NCI-H2227 treated with DMSO at 0.1 percent for 48 hours (cell line): ENCODE measurements at regions not wholly inside any gene's neighbourhood (a gene's known extent, or its start where the extent isn't known, plus 50 kb on each side); places are given as distances from the start of the nearest gene placed in this dataset.

Experiments used
- DNase-seq: peaks from one replicate; lab custom pipeline; 2025; lab: John Stamatoyannopoulos, UW

DNA sequence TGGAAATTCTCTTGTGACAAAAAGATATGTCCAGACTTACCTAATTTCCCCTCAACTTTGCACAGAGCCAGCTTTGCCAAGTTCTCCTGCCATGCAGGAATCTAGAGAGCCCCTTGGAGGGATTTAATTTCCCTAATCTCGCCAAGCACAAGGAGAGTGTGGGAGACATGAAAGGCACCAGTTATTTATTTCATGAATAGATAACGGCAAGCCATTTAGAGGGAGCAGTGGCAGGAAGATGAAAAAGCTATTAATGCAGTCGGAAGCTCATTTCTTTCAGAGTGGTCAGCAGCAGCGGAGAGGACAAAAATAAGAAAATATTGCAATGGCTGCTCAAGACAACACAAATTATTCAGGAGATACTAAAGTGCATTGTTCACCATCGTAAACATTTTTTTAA is 150.9 kb upstream of the WSCD2 start:
- peak; percentile 8 for DNase-seq

DNA sequence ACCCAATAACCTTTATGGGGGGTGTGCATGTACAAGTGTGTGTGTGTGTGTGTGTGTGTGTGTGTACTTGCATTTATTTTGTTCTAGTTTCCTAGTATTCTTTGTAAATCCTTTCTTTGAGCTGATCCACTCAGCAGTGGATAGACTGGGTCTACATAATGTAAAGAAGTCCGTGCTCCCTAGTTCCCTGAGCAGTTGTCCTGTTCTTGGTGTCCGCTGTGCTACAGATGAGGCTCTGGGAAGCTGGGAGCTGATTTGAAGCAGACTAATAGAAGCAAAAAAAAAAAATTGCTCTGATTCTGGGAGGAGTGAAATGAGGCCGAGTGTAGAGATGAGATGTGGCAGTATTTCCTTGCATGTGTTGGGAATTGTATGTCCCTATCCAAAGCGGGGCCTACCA is 150.4 kb upstream of the WSCD2 start:
- DNase-seq: no peak

DNA sequence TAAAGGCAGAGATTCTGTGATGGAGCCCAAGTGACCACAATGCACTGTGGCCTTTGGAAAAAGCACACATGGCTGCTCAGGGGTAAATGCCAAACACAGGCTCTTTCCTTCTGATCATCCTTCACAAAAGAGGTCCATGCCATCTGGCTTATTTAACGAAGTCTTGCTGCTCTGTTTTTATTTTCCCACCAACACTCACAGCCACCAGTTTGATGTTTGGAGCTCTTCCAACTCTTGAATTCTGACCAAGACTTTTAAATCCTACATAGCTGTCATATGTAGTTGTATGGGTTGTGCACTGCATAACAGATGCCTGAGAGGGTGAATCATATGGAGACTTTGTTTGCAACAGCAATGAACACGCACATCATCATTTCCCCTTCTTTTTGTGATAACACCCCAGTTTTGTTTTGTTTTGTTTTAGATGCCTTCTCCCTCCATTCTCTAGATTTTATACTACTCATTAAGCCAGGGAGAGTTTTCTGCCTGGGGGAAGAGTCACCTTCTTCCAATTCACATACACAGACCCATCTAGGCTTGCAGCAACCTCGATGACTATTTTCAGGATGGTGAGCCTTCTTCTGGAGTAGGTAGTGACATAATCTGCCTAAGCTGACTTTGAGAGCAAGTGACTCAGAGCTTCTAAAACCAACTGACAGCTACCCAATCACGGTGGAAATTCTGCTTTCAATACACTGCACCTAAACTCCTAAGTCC is 145.2 kb upstream of the WSCD2 start:
- DNase-seq: no peak

DNA sequence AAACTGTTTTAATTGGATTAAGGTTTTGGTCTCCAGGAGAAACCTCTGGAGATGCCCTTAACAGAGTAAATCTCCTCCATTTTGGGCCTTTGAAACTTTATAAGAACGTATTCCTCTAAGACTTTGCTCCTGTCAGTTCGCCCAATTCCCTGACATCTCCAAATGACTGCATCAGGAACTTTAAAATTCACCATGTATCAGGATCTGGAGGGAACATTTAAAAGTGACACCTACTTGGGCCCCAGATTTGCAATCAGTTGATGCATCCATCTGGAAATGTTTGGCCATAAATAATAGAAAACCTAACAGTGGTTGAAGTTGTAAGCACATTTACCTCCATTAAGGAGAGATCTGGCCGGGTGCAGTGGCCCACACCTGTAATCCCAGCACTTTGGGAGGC is 144.1 kb upstream of the WSCD2 start:
- no peak for DNase-seq

DNA sequence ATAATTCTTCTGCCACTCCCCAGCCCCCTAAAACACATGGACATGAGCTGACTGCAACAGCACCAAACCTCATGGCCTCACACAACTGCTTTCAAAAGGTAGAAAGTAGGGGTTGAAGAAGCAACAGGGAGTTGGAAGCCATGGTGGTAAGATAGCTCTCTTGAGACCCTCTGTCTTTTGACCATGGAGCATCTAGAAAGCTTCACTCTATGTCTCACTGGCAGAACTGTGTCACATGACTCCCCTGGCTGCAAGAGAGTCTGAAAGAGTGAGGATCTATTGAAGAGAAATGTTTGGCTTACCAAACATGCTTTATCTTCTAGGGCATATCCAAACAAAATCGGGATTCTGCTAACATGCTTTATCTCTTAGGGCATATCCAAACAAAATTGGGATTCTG is 142.9 kb upstream of the WSCD2 start:
- no peak for DNase-seq

DNA sequence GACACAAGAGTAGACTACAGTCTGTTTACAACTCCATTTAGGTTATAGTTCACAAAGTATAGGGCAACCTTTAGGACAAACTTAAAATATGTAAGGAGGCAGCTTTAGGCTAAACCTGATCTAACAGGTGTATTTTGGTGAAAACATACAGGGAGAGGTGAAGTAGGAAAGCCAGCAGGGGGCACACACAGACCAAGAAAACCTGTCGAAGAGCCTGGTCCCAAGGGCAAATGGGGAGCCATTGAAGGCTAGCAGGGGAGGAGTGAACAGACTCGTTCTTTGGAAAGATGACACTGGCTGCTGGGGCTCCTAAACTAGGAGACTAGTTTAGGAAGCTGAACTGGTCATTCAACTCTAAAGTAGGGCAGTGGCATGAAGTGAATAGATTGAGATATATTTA is 138.8 kb upstream of the WSCD2 start:
- DNase-seq: peak; percentile 55

DNA sequence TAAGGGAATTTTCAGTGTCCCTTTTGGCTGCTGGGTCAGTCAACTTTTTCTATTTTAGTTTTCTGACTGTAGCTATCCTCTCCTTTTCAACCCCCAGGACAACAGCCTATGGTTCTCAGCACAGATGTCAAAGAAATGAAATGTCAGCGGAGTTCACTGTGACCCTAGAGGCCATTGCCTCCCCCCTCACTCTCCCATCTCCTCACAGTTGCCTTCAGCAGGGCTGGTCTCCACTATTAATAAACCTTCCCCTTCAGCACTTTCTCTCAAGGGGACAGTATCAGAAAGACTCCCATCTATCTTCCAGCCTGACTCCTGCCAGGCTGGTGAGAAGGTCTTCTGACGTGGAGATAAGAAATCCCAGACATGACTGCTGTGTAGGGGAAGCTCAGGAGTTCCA is 137.1 kb upstream of the WSCD2 start:
- DNase-seq: no peak

DNA sequence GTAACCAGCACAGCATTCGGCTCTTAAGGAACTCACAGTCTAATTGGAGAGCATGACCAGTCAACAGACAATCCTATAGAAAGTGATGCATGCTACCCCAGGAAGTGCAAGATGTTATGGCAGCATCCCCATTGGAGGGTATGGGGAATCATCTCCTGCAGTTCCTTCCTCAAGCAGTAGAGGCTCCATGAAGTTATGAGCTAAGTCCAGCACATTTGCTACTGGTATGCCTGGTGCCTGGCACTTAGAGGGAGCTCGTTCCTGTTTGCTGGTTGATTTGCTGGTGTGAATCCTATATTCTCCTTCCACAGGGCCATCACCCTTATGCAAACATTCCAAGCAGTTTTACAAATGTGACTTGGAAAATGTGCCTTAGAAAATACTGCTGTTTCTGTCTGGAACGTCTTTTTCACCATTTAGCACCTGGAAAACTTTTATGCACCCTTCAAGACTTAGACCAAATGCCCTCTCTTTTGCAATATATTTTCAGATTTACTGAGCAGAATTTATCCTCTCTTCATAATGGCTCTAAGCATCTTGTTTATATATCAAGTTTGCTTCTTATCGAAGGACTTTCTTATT is 136.1 kb upstream of the WSCD2 start:
- DNase-seq: peak; percentile 41

DNA sequence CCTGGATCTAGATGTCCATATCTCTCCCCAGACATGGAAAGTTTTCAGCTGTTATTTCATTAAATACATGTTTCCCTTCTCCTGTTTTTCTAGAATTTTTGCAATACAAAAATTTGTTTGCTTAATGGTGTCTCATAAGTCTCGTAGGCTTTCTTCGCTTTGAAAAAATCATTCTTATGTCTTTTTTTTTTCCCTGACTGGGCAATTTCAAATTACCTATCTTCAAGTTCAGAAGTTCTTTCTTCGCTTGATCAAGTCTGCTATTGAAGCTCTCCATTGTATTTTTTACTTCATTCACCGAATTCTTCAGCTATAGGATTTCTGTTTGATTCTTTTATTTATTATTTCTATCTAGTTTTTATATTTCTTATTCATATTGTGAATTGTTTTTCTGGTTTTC is 130.2 kb upstream of the WSCD2 start:
- no peak for DNase-seq

DNA sequence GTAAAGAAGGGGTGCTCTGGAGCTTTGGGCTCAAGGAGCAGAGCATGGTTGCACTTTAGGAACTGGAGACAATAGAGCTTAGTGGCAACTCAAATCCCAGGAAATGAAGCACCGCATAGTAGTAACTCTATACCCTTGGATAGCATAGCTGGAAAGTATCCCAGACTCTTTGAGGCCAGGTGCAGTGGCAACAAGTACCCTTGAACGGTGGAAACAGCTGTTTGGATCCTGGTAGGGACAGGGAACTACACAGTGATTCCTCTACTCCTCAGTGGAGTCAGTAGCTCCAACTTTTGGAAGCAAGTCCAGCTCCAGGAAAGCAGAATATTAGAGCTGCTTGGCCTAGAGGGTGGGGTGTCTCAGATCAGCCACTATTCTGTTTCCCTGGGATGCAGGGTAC is 129.0 kb upstream of the WSCD2 start:
- DNase-seq: no peak

DNA sequence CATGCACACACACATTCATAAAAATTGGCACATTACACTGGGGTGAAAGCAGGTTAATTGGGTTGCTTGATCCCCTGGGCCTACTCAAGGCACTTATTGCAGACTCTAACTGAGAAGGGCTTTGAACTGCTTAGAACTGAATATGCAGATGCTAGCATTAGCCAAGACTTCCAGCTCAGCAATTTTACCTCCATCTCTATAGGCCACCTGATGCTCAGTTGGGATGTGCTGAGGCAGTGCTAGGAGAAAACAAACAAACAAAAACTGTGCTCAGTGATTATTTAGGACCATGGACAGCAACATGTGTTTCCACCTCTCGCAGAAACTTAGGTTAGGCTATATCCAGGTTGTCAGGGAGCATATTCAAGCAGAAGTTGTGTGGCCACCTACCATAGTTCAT is 124.8 kb upstream of the WSCD2 start:
- DNase-seq: no peak

DNA sequence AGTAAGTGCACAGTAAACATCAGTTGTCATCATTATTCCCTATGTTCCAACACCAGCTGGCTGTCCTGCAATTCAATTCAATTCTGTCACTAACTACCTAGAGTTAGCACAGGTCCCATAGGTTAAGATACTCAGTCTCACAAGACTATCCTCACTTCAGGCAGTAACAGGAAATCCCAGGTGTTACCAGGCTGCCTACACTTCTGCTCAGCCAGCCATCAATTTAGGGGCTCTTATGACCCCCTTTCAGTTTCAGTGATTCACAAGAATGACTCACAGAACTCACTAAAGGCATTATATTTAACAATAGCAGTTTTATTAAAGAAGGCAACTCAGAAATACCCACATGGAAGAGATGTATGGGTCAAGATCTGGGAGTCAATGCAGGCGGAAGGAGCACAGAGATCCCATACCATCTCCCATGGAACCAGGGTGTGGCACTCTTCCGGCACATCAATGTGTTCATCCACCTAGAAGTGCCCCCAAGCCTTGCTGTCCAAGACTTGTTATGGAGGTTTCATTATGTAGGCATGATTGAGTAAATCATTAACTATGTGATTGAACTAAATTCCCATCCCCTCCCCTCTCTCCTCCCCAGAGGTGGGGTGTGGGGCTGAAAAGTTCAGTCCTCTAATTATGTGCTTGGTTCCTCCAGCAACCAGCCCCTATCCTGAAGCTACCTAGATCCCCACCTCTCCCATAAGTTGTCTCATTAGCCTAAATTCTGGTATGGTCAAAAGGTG is 120.8 kb upstream of the WSCD2 start:
- no peak for DNase-seq

DNA sequence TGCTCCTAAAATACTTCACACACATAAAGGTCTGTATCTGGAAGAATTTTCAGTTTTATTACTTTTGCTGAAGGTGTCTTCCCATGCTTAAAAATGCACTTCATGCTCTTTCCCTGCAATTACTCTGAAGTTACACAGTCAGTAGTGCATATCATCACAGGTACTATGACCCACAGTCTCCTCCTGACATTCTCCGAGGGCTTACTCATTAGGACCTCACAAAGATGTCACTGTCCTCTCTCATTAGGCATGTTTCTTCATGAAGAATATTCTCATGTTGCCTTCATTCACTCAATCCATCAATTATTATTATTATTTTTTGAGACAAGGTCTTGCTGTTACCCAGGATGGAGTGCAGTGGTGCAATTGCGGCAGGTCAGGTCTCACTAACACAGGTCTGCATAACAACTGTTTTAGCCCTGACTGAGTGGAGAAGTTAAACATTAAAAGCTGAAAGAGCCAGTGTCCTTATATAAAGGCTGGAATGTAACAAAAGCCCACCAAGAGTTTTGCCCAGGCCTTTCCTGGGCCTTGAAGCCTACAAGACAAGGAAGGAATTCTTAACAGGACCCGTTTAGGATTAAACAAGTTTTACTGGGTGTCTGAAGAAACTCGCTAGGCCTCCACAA is 119.5 kb upstream of the WSCD2 start:
- no peak for DNase-seq

DNA sequence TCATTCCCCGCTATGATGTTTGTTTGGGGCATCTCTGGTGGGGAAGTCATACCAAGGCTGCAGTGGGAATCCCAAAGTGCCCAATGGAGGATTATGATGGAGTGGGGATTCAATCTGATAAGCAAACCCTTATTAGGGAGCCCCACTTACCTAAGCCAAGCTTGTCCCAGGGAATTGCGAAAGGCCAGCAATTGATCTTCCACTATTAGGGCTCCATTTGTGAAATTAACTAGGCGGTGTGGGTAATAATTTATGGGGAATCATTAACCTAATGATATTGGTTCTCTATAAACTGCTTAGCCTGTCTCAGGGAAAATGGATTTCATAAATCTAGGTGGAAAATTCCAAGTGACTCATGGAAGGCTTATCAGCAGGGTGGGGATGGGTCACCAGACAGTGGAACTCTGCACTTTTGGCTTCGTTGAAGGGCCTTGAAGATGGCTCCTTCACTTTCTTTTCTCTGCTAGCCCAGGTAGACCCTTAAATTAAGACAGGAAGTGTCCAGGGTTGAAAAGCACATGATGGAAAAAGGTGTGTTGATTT is 113.0 kb upstream of the WSCD2 start:
- no peak for DNase-seq

DNA sequence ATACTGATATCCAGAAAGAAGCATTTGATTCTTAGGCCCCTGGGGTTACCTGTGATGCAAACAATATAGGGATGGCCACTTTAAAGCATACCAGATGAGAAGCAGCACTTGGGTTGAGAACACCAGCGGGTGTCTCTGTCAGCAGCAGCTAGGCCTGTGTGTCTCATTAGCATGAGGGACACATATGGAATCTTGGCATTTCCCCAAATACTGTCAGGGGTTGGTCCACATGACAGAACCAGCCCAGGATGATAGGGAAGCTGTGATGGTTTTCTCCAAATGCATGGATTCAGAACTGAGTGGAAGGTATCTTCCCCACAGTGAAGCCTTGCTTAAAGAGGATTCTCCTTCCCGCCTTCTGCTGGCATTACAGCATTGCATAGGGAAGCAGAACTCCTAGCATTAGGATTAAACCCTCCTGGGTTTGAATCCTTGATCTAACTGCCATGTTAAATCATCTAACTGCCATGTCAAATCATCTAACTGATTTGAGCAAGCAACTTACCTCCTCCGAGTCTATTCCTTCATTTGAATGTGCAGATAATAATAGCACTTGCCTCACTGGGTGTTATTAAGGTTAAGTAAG is 111.5 kb upstream of the WSCD2 start:
- no peak for DNase-seq

DNA sequence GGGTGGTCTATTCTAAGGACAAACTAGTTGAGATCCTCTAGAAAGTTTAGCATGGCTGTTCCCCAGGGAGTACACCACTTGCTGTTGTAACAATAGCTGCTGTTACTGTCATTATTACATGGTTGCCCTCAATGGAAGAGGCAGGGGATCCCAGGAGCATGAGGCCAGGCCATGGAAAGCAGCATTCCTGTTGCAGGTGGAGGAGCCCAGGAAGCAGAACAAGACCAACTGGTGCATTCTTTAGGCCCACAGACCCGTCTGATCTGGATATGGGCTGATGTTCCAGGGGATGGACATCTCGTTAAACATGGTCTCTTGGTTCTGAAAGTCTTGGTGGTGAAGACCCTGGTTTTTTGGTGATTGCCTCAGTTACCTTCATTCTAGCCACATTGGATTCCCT is 109.2 kb upstream of the WSCD2 start:
- no peak for DNase-seq

DNA sequence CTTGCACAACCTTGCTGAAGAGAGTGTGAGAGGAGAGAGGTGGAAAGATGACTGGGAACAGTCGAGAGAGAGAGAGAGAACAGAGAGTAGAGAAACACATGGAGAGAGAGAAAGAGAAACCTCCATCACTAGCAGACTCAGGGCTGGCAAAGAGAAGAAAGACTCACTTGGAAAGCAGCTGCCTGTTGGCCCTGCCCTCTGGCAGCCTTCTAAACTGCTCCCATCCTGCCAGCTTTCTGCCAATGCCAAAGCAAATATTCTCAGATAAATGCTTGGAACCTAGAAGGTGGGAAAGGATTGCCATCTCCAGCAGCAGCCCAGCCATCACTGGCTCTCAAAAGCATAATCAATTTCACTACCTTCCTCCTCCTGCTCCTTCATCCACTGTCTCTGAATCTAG is 107.9 kb upstream of the WSCD2 start:
- no peak for DNase-seq

DNA sequence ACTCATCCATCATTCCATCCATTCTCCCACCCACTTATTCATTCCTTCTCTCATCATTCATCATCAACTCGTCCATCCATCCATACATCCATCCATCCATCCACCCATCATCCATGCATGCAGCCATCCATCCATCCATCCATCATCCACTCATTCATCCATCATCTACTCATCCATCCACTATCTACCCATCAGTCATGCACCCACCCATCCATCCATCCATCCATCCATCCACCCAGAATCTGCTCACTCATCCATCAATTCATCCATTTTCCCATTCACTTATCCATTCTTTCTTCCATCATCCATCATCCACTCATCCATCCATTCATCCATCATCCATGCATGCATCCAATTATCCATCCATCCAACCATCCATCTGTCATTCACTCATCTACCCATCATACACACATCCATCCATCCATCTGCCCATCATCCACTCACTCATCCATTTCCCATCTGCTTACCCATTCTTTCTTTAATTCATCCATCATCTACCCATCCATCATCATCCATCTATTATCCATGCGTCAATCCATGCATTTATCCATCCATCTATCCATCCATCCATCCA is 107.1 kb upstream of the WSCD2 start:
- DNase-seq: no peak

DNA sequence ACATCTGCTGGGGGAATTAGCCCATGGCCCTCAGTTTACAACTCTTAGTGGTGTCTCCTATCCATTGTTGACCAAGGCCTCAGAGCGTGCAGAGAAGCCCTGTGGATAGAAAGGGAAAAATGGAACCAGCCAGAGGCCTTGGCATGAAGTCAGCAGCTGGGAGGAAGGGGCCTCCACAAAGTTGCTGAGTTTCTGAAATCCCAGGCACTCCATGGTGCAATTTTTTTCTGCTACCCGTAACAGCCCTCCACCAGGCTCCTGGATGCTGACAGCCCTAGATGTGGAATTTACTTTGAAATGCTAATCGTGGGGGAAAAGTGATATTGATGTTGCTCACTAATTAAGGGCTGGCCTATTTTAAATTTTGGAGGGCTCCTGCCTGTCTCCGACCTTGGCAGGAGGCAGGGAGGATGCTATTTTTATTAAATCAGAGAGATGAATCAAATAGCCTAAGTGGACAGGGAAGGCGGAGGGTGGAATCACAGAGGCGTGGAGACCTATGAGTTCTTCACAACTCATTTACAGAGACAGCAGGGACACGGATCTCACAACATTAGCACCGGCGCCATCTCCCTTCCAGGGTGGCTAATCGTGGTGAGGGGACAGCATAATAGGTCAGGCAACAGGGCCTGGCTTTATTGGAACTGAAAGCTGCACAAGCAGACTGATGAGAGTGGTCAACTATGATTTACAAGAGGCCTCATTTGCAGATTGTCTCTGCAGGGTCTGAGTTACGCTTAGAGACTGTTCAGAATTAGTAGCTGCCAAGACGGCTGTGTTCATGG is 99.8 kb upstream of the WSCD2 start:
- peak; percentile 27 for DNase-seq

DNA sequence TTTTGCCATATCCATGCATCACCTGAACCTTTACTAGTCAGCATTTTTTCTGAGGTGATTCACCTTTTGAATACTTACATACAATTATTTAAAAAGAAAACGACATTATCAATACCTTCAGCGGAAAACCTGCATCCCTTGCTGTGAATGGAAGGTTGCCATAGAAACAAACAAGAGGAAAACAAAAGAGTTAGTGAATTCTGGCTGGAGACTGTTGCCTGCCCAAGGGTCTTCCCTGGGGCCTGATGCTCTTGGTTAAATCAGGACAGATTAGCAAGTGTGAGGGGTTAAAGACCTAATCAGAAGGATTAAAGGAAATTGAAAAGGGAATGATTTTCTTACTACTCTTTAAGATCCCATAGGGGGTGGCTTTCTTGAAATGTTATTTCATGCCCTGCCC is 96.0 kb upstream of the WSCD2 start:
- no peak for DNase-seq

DNA sequence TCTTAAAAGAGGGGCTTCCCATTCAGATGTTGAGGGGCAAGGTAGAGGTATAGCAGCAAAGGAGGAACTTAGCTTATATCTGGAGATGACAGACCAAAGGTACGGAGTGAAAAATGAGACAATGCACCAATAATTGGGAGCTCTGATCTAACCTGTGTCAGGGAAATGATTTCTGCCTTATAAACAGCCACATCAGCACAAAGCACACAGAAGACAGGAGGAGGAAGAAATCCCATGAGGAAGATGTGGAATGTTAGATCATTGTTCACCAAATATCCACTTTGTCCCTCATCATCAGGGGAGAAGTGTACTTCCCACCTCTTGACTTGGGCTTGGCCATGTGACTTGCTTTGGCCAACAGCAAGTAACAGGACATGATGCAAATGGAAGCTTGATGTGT is 93.7 kb upstream of the WSCD2 start:
- no peak for DNase-seq
